ENCODE measurements at regions not wholly inside any gene's neighbourhood (a gene's known extent, or its start where the extent isn't known, plus 50 kb on each side); places are given as distances from the start of the nearest gene placed in this dataset.

DNA sequence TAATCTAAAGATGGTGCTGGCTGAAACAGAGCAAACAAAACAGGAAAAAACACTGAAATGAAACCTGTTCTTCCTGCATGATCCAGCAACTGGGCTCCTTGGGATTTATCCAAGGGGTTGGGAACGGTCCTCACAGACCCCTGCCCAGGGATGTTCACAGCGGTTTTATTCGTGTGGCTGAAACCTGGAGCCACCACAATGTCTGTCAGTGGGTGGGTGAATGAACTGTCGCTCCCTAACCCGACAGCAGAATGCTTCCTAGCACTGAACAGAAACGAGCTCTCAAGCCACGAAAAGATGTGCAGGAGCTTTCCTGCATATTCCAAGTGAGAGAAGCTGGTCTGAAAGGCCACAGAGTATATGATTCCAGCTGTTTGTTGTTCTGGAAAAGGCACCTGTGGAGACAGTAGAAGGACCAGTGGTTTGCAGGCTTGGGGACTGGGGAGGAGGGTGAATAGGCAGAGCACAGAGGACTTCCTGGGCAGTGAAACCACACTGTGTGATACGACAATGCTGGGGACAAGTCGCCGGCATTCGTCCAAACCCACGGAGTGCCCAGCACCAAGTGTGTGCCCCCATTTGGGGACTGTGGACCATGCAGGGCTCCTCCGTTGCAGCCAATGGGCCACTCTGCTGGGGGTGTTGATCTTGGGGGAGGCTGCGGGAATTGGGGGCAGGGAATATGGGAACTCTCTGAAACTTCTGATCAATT, 73.9 kb downstream of the TEX29 start:
- no peak for DNase-seq

DNA sequence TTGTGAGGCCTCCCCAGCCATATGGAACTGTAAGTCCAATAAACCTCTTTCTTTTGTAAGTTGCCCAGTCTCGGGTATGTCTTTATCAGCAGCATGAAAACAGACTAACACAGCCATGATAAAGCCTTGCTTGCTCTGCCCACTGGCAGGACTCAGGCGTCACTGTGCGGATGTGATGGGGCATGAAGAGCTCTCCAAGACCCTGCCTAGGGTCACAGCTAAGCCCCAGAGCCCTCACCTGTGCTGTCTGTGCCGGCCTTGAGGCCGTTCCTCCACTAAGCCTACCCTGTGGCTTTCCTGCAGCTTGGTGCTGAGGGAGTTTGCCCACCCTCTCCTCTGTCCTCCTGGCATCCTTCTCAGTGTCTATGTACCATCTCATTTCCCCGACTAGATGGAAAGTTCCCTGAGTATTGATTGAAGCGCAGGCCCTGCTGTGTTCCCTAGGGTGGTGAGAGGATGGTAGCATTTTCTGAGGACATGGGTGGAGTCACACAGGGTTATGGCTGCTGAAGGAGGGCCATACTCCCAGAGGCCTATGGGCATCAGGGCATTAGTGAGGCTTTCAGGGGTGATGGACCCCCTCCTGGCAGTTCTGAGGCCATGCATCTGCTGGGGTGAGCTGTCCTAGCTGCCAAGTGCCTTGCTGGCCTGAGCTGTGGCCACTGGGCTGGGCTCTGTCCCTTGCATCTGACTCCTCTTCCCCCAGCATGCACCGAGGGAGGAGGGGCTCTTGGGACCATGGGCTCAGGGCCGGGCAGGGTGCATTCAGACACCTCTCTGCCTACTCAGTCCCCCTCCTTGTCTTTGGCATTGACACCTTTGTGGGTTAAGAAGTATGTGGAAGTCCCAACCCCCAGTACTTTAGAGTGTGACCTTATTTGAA, 75.3 kb downstream of the TEX29 start:
- DNase-seq: no peak

DNA sequence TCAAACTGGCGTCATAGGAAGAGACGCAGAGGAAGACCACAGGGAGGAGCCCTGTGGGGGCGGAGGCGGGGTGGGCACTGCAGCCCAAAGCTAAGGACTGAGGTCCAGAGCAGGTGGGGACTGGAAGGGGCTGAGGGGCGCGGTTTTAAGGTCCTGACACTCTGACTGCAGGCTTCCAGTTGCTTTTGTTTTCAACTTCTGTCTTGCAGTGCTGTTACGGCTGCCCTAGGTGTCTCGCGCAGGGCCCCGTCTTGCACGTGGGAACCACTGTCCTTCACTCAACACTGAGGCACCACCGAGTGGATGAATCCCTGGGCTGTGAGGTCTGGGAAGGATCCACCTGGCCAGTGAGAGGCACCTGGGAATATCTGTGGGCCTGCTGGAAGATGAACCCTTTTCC, 76.0 kb downstream of the TEX29 start:
- DNase-seq: no peak

DNA sequence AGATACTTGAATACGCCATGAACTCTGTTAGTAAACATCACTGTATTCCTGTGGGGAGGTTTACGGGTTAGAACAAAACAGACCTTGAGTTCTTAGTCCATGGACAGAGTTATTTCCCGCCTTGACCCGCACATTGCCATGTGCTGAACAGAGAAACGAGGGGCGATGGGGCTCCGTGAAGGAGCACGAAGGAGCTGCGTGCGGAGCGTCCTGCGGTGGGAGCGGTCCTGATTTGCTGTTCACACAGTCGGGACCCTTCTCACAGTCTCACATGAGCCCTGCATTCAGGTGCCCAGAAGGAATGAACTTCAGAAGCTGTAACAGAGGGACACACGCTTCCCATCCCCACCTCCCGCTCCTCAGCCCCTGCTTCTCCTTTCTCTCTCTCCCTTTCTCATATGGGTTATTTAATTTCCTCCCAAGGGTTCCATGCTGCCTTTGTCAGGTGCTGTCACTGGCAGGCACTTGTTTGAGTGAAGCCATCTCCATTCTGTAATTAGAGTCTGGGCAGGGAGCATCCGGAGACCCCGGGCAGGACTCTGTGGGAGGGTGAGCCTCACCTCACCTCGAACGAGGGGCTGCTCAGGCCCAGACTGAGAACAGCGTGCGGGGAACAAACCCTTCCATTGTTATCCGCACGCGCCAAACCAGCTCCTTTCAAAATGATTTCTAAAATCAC, 76.9 kb downstream of the TEX29 start:
- no peak for DNase-seq

DNA sequence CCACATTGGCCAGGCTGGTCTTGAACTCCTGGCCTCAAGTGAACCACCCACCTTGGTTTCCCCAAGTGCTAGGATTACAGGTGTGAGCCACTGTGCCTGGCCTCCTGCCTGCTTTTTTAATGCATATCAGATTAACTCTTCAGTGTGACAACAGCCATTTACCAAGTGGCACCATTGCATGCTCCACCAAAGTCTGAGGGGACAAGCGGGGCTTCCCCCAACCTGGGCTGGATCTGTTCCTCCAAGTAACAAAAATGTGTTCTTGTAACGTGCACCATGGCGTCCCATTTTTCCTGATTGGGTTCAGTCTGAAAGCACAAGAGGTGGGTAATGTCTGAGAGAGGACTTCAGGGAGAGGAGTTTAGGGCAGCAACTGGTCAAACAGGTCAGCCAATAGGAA, 77.8 kb downstream of the TEX29 start:
- no peak for DNase-seq

DNA sequence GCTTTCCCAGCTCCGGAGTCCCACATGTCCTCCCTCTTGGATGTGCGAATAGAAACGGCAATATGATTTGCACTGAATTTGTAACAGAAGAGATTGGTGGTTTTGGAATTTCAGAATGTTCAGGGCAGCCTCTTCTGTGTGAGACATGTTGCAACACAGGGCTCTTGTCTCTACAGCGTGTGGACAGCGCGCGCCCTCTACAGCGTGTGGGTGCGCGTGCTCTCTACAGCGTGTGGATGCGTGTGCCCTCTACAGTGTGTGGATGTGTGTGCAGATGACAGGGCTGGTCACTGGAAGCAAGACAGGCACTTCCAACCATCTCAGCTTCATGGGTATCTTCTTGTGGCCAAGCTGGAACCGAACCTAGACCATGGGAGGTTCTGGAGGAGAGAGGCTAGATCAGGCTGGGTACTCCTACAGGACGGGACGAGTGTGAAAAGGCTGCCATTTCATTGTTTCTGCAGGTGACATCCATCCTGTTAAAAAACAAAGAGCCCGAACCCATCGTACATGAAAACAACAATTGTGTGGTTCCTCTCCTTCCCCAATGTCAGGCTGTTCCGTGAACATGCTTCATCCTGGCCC, 78.4 kb downstream of the TEX29 start:
- no peak for DNase-seq

DNA sequence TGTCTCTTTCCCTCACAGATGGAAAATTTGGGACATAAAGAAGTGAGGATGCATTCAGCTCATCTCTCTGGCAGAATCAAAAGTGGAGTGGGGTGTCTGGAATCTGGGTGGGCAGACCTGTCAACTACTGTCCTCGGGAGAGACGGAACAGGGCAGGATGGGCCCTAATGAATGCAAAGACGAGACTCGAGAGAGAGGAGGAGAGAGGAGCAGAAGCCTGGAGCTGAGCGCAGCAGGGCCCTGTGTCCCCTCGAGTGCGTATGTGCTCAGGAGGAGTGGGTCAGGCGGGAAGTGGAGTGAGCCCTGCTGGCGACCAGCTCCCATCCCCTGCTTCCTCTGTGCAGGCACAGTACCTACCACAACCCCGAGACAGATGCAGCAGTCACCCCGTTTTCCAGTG, 78.9 kb downstream of the TEX29 start:
- no peak for DNase-seq

DNA sequence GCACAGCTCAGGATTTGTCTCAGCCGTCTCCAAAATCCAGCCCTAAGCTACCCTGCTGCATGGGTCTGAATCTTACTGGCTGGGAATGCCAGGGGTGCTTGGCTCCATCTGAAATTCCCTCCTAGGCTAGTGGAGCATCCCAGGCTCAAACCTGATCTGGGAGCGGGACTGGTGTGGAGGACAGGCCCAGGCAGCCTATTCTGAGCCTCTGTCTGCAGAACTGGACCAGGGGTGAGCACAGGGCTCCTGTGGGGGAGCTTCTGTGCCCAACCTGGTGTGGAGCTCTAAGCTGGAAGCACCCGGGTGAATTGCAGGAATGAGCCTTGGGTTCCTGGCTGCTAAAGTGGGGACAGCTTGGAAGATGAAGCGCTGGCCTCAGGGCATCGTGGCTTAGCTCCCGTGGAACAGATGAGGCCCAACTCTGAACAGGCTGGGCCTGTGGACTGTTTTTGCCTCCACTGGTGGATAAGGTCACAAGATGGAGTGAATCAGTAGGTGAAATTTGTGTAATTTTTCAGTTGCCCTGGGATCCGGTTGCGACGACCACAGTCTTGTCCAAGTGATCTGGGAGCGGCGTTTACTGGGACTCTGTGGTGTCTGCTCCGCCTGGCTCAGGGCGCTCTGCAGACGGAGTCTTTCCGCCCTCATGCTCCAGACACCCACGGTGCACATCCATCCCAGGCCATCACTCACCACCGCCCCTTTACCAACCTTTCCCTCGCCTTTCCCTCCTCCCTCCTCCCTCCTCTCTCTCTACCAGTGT, 79.5 kb downstream of the TEX29 start:
- DNase-seq: no peak

DNA sequence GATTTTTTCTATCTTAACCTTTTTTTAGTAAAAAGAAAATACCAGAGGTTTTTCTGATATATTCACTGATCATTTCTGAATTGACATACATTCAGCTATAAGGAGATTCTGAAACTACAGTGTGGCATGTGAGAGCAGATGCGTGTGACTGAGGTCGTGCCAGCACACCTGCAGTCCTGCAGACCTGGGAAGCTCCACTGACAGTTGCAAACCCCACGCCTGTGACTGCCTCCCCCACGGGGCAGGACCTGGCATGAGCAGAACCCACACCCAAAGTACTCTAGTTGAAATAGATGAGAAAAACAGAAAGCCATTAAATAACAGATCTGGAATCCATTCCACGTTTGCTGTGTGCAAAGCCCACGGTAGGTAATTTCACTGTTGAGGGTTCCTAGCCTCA, 80.7 kb downstream of the TEX29 start:
- DNase-seq: no peak

DNA sequence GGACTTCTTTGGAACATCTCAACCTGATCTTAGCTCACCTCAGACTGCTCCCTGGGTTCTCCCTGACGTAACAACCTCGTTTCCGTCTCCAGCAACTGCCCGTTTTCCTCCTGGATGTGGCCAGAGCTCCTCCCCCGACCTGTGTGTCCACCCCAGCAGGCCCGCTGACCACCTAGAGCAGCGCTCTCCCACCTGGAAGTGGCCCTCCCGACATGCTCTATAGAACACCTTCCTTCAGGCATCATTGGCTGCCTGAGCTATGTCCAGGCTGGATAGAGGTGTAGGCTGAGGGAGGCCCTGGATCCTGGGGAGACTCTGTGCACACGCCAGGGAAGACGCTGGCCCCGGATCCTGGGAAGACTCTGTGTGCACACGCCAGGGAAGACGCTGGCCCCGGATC, 81.3 kb downstream of the TEX29 start:
- DNase-seq: no peak

DNA sequence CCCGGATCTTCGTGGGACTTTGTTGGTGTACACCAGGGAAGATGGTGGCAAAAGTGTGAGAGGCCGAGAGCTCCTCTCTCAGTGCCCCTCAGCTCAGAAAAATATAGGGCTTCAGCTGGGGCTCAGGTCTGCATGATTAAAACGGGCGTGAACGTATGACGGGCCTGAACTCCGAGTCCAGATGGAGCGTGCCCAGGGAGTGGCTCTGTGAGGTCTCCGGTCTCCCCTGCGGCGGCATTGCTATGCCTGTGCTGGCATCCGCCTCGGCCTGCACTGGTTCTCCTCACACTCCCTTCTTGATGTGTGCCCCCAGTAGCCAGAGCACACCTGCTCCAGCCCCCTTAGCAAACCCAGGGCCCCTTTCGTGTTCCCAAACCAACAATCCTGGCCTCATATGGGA, 82.0 kb downstream of the TEX29 start:
- no peak for DNase-seq

DNA sequence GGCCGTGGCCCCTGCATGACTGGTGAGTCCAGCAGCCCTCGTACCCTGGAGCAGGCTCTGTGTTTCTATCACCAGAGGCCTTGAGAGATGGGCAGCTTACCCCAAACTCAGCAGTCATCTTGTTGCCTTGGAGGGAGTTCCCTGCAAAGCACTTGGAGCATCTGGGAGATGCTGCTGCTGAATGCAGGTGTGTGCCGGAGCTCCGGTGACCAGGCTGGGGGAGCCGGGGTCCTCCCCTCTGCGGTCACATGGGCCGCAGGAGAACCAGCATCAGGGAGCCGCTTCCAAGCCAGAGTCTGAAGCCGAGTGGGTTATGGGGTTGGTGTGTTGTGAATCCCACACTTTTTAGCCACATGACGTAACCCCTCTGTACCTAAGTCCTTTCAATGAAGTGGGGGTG, 82.8 kb downstream of the TEX29 start:
- no peak for DNase-seq

DNA sequence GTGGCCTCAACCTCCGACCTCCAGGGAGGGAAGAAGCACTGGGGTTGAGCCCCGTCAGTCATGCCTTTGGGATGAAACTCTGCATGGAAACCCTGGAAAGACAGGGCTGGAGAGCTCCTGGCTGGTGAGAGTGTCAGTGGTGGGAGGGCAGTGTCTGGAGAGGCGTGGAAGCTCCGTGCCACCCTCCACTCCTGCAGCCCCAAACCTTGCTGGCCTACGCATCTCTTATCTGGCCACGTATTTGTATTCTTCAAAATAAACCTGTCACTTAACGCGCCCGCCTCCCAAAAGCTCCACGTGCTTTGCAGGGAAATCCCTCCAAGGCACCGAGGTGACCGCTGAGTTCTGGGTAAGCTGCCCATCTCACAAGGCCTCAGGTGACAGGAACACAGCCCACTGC, 84.3 kb downstream of the TEX29 start:
- no peak for DNase-seq

DNA sequence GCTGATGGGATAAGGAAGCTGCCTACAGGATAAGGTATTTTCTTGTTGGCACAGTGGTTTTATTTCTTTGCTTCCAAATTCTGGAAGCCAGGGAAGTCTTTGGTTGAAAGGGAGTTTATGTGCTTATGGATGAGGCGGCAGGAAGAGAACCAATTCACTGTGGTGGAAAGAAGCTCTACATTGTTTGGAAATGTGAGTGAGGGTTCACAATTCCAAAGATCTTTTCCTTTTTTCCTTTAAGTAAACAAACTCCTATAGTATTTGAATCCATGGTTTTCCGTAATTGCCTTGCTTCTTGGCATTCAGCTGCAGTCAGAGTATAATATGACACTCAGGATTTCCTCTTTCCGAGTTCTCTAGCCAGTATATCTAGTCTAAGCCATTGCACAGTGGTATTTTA, 86.2 kb downstream of the TEX29 start:
- DNase-seq: no peak

DNA sequence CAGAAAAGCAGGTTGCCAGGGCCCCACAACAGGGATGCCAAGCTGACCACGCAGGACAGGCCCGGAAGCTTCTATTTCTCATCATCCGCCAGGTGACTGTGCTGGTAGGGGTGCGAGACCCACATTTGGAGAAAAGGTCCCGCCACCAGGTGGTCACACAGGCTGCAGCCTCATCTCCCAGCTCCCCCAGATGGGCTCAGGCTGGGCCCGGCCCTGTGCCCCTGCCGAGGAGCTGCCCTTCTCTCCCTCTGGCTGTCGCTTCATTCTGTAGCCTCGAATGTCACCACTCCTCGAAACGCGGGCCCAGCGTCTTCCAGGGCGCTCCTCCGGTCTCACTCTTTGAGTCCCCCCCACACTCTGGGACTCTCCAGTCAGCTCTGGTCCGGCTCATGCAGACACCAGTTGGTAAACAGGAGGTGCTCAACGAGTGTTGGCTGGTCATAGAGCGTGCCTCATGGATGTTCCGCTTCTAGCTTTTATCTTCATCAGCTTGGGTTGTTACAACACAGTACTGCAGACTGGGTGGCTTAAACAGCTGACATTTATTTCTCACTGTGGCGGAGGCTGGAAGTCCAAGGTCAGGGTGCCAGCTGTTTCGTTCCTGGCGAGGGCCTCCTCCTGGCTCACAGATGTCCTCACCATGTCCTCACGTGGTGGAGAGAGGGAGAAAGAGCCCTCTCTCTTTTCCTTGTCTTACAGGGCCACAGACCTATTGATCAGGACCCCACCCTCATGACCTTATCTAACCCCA, 87.1 kb downstream of the TEX29 start:
- no peak for DNase-seq

DNA sequence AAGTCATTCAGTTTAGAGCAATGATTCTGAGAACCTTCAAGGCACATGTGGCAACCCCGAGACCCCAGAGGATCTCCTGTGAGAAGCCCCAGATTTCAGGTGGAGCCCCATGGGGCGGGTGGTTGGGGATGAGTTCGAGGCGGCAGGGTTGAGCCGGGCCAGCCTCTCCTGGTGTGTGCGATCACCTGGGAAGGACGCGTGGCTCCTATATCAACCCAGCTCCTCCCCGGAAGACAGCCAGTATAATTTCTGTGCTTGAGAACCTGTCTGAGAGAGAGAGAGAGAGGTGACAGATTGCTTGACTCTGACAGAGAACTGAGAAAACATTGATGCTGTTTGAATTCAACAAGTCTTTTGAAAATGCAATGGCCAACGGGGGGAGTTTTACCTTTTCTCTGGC, 89.0 kb downstream of the TEX29 start:
- DNase-seq: no peak

DNA sequence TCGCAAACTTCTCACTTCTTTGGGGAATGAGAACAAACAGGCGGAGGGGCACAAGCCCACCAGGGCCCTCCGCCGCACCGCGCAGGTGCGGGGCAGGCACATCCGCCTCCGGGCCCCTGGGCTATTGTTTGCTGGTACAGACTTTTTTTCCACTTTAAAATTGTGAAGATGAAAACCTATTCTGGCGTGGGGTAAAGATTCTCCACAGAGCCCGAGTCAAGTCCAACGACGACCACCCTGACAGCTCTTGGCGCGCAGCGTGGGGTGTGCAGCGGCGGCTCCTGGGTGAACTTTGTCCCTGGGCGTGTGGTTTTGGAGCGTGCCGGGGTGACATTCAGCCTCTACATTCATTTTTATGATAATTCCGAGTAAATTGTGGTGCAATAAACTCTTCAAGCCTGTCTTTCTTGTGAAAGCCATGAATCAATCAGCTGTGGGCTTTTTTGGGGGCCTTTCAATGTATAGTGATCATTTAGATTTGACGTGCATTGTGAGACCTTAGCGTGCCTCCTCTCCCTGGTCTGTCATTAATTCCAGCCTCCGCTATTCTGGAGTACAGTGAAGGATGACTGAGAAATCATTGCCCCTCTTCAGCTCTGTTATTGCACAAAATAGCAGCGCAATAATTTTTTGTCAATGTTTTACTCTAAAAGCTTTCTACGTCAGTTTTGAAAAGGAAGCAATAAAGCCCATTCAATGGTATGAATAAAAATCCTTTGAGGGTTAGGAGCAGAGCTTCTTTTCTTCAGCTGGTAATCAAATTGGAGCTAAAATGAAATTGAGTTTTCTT, 90.0 kb downstream of the TEX29 start:
- no peak for DNase-seq

DNA sequence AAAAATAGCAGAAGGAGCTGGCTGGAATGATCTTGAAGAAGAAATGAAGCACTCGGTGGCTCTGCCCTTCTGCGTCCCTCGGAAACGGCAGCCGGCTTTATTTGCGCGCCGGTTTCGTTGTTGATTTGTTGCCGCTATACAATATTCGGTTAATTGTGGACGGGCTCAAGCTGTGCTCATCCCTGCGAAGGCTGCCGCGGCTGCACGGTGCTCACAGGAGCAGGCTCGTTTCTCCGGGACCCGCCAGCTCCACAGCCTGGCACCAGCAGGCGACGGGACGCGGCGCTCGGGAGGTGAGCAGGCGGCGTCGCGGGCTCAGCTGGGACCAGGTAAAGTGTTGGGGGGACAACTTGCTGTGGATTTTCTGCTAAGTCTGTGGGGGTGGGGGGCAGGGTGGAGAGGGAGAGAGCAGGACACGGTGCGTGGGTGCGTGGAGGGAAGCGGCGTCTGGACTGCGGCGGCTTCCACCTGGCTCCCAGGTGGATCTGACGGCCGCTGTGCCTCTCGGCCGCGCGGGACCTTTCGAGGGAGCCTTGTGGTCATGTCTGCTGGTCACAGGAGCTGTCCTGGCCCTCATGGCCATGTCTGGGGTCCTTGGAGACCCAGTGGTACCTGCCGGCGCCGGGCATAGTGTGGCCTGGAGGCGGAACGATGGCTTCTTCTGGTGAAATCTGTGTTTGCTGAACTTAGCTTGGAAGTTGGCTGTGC, 90.9 kb downstream of the TEX29 start:
- DNase-seq: no peak

DNA sequence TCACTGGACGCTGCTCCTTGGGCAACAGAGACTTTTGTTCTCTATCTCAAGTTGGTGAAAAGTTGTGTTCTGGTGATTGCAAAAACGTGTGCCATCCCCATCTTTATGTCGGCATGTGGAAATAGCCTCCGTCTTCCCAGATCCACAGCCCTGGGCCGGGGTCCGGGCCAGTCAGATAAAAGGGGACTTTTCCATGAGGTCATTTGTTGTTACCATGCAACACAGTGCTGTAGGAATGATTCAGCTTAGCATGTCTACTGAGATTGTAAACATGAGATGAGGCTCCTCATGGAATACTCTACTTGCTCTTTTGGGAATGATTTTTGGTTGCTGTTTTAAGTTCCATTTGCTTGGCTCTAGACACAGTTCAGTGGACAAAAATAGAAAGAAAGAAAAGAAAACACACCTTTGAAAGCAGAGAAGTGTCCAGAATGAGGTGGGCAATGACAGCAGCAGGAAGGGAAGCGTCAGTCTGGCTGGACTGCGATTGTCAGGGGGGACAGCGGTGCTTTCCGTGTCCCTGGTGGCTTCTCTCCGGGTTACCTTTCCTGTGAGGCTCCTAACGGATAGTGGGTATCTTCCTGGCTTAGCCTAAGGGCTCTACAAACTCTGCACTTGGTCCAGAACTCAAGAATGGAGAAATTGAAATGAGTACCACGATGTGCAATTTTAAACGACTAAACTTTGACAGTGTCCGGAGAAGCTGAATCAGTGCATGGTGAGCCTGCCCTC, 91.6 kb downstream of the TEX29 start:
- no peak for DNase-seq

Data from activated CD4-positive, alpha-beta T cell treated with anti-CD3 and anti-CD28 coated beads for 48 hours (primary cell).